HL-60 (cell line): ENCODE measurements at regions not wholly inside any gene's neighbourhood (a gene's known extent, or its start where the extent isn't known, plus 50 kb on each side); places are given as distances from the start of the nearest gene placed in this dataset.

Source experiments
- DNase-seq, 2 experiments: peaks; one replicate each; pipeline ENCODE4 v3.0.0-alpha.2; 2010 to 2020; ENCODE audit warnings: low read depth in 1 of 2, low spot score in 1 of 2
- H3K27ac ChIP-seq: fragments of 250-450 bp; sonication (Bioruptor Pico); replicated peaks from 2 replicates; pipeline ENCODE4 v1.5.1; 2020; ENCODE audit warnings: mild to moderate bottlenecking, moderate library complexity
- H3K27me3 ChIP-seq: fragments of 250-450 bp; sonication (Bioruptor Pico); 2 replicates; pipeline ENCODE4 v1.5.1; 2021; ENCODE audit warnings: mild to moderate bottlenecking, moderate library complexity; ENCODE audit not compliant: insufficient read depth, poor library complexity, severe bottlenecking
- H3K4me3 ChIP-seq: replicated peaks from 2 replicates; pipeline ENCODE4 v1.5.1; 2011; ENCODE audit warnings: mild to moderate bottlenecking, control low read depth, low read length; ENCODE audit not compliant: insufficient read depth
- GABPA ChIP-seq: IDR thresholded peaks from 2 replicates; pipeline ENCODE4 v1.6.1; 2012; ENCODE audit warnings: low read depth
- POLR2AphosphoS5 ChIP-seq: IDR thresholded peaks from 2 replicates; pipeline ENCODE4 v1.6.1; 2012; ENCODE audit warnings: low read depth
- SPI1 ChIP-seq: IDR thresholded peaks from 2 replicates; pipeline ENCODE4 v1.6.1; 2012; ENCODE audit warnings: low read depth, mild to moderate bottlenecking, borderline replicate concordance
- TF ChIP-seq, protein P1 (sequence below): IDR thresholded peaks from one replicate; pipeline ENCODE4 v1.5.1; 2011; ENCODE audit warnings: low read length, control low read depth, inconsistent platforms; ENCODE audit not compliant: insufficient read depth
- TF ChIP-seq, protein P2 (sequence below): IDR thresholded peaks from 2 replicates; pipeline ENCODE4 v1.6.1; 2012; ENCODE audit warnings: low read depth; ENCODE audit not compliant: insufficient replicate concordance

DNA sequence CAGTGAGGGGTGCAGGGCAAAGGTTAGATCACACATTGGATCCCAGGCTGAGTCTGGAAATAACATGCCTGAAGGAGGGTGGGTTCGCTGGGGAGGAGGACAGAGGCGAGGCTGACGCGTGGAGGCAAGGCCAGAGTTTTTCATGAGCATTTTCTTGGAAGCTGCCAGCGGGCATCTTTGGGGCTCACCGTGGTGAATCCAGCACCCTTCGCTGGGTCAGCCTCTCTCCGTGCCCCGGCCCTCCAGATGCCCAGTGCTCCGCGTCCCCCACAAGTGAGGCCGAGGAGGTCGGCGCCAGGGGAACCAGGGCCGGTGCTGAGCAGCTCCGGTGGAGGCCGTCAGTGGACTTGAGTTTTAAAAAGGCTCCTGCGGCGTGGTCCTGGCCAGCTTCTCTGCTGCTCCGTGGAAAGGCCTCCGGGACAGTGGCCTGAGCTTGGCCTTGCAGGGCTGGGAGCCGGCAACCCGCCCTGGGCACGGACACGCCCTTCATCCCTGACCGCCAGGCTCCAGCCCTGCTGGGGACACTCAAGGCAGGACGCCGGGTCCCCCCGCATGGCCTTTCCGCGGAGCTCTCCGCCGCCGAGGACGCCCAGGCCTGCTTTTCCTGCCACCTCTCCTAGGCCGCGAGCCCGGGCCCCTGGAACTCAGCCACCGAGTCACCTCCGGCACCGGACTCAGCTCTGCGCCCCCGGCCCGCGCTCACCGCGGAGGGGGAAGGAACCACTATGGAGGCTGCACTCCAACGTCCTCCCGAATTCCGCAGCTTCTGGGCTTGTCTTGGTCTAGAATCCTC, 114.3 kb downstream of the THBS2 start:
- TF ChIP-seq POLR2AphosphoS5 (no peak), SPI1 (no peak), GABPA (no peak)
- TF ChIP-seq, protein P1, sequence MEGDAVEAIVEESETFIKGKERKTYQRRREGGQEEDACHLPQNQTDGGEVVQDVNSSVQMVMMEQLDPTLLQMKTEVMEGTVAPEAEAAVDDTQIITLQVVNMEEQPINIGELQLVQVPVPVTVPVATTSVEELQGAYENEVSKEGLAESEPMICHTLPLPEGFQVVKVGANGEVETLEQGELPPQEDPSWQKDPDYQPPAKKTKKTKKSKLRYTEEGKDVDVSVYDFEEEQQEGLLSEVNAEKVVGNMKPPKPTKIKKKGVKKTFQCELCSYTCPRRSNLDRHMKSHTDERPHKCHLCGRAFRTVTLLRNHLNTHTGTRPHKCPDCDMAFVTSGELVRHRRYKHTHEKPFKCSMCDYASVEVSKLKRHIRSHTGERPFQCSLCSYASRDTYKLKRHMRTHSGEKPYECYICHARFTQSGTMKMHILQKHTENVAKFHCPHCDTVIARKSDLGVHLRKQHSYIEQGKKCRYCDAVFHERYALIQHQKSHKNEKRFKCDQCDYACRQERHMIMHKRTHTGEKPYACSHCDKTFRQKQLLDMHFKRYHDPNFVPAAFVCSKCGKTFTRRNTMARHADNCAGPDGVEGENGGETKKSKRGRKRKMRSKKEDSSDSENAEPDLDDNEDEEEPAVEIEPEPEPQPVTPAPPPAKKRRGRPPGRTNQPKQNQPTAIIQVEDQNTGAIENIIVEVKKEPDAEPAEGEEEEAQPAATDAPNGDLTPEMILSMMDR: no peak
- TF ChIP-seq, protein P2, sequence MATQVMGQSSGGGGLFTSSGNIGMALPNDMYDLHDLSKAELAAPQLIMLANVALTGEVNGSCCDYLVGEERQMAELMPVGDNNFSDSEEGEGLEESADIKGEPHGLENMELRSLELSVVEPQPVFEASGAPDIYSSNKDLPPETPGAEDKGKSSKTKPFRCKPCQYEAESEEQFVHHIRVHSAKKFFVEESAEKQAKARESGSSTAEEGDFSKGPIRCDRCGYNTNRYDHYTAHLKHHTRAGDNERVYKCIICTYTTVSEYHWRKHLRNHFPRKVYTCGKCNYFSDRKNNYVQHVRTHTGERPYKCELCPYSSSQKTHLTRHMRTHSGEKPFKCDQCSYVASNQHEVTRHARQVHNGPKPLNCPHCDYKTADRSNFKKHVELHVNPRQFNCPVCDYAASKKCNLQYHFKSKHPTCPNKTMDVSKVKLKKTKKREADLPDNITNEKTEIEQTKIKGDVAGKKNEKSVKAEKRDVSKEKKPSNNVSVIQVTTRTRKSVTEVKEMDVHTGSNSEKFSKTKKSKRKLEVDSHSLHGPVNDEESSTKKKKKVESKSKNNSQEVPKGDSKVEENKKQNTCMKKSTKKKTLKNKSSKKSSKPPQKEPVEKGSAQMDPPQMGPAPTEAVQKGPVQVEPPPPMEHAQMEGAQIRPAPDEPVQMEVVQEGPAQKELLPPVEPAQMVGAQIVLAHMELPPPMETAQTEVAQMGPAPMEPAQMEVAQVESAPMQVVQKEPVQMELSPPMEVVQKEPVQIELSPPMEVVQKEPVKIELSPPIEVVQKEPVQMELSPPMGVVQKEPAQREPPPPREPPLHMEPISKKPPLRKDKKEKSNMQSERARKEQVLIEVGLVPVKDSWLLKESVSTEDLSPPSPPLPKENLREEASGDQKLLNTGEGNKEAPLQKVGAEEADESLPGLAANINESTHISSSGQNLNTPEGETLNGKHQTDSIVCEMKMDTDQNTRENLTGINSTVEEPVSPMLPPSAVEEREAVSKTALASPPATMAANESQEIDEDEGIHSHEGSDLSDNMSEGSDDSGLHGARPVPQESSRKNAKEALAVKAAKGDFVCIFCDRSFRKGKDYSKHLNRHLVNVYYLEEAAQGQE: no peak
- DNase-seq: no peak
- no peak overlapping the region for H3K27ac ChIP-seq
- no peaks in the 10 kb centered on the region for H3K27me3 ChIP-seq
- H3K4me3 ChIP-seq: no peak overlapping the region

DNA sequence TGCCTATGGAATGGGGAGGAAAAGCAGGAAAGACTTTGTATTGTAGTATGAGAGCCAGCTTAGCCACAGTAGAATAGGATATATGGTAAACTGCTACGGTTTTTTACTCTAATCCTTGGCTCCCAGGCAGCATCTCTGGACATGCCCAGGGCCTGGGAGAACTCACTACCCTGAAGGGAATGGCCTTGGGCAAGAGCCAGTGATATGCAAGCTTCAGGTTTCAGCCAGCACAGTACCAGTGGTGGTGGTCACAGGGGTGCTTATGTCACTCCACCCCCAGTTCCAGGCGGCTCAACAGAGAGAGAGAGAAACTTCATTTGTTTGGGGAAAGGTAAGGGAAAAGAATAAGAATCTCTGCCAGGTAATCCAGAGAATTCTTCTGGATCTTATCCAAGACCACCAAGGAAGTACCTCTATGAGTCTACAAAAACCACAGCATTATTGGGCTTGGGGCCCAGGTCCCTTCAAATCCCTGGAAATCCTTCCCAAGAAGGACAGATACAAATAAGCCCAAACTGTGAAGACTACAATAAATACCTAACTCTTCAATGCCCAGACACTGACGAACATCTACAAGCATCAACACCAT, 121.2 kb downstream of the THBS2 start:
- TF ChIP-seq, protein P2: no peak
- TF ChIP-seq GABPA: no peak
- TF ChIP-seq SPI1: no peak
- TF ChIP-seq, protein P1: no peak
- no peak for TF ChIP-seq POLR2AphosphoS5
- Histone ChIP-seq H3K4me3 (no peak overlapping the region), H3K27me3 (no peaks in the 10 kb centered on the region), H3K27ac (no peak overlapping the region)
- no peak for DNase-seq

DNA sequence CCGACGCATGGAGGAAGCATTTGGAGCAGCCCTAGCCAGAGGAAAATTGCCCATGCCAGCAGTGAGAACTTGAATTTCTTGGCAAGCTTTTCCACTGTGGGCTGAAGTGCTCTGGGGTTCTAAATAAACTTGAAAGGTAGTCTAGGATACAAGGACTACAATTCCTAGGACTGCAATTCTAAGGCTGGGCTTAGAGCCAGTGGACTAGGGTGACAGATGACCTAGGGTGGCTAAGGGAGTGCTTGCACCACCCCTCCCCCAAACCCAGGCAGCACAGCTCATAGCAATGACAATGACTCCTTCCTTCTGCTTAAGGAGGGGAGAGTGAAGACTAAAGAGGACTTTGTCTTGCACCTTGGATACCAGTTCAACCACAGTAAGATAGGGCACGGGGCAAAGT, 122.3 kb downstream of the THBS2 start:
- TF ChIP-seq, protein P2: no peak
- TF ChIP-seq GABPA (no peak), SPI1 (no peak), POLR2AphosphoS5 (no peak)
- TF ChIP-seq, protein P1: no peak
- Histone ChIP-seq H3K27ac (no peak overlapping the region), H3K27me3 (no peaks in the 10 kb centered on the region), H3K4me3 (no peak overlapping the region)
- no peak for DNase-seq
